HG02763 (cell line): ENCODE measurements at regions not wholly inside any gene's neighbourhood (a gene's known extent, or its start where the extent isn't known, plus 50 kb on each side); places are given as distances from the start of the nearest gene placed in this dataset.

Experiments
- ATAC-seq: cut with Tn5 transposase; IDR thresholded peaks from one replicate; pipeline ENCODE4 v1.9.1; 2021; ENCODE audit warnings: mild to moderate bottlenecking, moderate library complexity; ENCODE audit not compliant: unreplicated experiment

DNA sequence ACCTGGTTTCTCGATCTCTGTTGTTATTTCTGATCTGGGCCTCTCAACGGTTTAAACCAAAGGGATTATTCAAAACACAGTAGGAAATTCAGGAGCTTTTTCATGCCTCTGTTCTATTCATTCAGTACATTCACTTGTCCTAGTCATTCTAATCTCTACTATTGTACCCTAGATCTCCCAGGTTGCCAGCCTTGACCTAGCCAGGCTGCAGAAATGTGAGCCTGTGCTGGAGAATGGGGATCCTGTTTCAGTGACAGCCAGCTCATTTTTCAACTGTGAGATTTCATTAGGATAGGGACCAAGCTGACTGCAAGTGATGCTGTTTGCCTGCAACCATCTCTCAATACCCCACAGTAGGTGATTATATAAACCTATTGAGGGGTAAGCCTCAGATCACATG is 186.2 kb downstream of the CMPK2 start:
- no peak for ATAC-seq

DNA sequence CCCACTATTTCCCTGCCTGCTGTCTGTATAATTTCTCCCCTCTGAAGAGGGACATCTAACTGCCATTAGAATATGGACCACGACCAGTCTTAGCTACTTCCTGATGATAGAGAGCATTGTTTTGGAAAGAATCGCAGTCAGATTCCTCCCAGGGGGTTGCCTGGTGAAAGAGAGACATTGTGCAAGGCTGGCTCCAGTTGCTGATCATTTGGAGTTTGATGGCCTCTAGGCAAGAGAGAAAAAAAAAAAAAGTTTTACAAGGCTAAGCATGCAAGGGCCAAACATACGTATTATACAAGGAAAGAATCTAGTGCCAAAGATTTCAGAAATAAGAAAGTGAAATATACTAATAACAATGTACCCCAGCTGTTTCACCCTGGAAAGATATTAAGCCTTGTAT is 182.2 kb downstream of the CMPK2 start:
- no peak for ATAC-seq

DNA sequence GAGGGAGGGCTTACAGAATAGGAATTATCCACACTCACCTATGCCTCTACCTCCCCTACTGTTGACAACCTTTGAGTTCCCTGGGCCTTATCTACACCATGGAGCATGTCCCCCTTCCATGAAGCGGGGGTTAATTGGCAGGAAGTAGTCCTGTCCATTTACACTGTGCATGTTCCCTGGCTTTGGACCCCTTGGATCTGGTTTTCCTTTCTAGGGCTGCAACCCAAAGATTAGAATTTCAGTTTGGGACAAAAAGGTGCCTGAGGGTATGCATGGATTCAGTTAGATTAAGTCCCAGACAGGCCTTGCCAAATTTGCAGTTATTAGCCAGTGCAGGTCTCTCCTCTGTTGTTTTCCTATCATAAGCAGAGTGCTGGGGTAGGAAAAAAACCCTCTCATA is 180.3 kb downstream of the CMPK2 start:
- no peak for ATAC-seq

DNA sequence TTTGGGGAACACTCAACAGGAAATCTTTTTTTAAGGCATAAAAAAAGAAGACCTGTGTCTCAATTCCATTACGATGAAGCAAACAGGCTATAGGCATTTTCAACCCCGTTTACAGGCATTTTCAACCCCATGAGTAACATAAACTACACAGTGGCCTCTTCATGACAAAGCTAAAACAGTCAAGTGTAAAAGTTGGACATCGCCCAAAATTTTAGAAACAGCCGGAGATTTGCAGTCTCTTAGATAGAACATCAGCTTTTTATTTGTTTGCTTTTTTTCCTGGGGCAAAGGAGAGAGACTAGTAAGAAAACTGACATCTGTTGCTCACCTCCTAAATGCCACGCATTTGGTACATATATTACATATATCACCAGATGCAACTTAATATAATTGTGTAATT is 173.7 kb downstream of the CMPK2 start:
- no peak for ATAC-seq

DNA sequence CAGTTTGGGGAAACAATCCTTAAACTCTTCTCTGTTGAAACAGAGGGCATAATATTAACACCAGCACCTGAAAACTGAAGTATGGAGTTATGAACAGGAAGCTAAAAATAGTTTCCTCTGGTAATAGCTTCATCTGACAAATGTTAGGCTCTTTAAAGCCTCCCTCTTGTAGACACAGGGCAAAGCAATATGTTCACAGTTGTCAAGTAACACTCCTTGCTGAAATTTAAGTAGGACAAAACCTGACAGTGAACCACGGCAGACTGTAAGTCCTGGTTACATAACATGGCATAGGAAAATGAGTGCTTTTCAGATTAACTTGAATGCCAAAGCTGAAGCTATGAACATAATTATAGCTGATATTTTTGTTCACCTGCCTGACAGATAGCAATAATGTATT is 172.9 kb downstream of the CMPK2 start:
- no peak for ATAC-seq

DNA sequence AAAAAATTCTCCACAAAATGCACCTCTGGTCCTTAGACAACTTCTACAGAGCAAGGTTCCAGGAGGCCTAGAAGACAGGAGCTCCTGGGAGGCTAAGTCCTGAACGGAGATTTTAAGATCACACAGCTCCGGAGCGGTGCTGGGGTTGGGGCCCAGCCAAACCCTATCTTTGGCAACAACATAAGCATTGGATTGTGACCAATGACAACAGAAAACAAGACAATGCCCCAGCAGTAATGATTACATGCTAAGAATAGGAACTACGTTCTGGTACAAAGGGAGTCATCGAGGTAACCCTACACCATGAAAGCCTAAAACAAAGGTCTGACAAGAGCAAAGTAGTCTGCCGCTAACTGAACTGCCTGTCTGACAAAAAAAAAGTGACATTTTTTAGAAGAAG is 171.2 kb downstream of the CMPK2 start:
- no peak for ATAC-seq

DNA sequence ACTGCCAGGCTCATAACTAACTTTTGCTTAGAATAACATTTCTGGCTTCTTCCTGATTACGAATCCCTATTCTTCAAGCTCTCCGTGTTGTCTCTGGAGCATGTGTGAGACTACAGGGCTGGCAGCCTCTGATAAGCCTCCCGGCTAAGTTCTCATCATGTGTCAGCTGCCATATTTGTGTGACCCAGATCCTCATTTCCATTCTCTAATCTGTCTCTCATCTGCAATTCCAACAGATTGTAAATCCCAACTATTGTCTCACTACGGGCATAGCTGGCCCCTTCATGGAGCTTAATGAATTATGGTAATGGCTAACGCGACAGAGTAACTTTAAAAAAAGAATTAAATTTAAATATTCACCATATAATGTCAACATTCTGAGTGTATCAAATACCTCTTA is 165.4 kb downstream of the CMPK2 start:
- no peak for ATAC-seq

DNA sequence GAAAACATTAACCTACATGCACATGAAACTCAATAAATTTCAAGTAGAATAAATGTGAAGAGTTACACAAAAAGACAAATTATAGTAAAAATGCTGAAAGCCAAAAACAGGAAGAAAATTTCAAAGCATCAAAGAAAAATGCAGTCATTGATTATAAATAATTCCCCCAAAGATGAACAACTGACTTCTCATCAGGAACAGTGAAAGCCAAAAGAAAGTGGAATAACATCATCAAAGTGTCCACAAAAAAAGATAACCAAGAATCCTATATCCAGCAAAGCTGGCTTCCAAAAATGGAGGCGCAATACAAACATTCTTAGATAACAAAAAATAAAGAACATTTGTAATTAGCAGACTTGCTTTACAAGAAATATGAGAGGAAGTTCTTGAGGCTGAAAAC is 161.6 kb downstream of the CMPK2 start:
- ATAC-seq, result no peak

DNA sequence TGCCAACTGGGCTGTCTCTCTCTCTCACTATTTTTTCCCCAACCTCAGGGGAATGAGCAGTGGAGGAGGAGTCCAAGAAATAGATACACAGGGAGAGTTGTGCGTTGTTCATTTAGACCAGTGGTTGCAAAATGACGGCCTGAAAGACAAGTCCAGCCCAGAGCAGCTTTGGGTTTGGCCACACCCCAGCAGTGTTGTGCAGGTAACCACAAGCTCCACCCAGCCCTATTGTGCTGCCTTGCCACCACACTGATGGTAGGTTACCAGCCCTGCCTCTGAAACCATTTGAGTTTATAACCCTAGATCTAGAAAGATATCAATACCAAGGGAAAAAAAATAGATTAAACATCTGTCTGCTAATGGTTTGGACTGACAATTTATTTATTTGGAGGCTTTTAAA is 144.3 kb downstream of the CMPK2 start:
- no peak for ATAC-seq

DNA sequence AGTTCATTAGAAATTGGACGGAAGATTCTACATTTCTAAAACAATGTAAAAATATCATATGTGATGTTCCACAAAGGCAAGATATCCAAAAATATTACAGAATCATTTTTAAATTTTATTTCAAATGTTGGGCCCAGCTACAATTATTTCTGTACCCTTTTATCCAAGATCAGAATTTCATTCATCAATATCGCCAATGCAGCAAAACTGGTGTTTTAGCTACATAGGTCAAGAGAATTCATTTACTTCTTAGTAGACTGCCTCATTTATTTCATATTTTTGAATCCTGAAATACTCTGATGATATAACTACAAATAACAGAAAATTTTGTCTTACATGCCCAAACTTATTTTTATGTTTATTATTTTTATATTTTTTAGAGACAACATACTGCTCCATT is 143.1 kb downstream of the CMPK2 start:
- ATAC-seq, result no peak

DNA sequence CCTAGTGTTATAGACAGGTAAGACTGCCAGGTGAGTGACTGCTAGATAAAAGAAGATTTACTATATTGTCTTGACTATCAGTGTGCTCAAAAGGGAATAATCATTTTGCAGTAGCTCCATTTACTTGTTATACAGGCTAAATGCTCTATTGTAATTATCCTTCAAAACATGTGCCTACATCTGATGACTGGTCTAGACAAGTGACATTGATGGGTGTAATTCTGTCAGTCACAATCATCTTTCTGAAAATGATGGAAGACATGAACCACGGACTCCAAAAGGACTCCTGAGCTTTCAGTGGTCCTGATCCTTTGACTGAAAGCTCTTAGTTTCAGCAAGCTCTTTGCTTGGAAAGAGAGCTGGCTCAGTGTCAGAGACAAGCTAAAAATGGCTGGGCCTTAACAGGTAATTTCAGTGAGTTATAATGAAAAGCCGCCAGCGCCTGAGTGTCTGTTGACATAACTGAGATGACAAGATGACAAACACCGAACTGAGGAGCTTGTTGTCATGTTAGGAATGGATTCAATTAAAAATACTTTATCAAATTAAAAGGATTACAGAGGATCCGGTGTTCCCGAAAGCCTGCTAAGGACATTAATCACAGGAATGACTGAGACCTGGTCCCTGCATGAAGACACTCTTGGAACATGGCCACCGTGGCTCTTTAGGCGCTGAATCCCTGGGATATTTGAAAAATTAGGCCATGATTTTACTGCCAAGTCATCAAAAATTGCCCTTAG is 141.7 kb downstream of the CMPK2 start:
- ATAC-seq, result no peak

DNA sequence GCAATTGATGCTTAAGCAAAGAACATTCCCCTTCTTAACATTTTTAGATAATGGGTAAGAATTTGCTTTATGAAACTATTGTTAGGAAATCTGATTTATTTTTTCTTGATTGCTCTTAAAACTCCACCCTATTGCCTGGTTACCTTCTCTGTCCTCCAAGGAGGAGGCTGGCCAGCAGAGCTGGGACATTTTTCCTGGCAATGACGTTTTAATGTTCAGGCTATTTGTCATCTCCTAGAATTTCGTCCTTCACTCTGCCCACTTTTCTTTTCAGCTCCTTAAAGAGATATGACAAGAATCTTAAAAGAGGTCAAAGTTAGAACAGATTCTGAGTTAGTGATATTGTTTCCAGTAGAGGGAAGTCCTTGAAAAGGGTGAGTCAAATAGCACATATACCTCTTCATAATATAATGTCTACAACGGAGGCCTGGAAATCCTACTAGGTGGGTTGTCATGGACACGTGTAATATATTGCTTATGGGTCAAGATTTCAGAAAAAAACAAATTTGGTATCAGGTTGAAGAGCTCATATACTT is 141.0 kb downstream of the CMPK2 start:
- ATAC-seq, result no peak

DNA sequence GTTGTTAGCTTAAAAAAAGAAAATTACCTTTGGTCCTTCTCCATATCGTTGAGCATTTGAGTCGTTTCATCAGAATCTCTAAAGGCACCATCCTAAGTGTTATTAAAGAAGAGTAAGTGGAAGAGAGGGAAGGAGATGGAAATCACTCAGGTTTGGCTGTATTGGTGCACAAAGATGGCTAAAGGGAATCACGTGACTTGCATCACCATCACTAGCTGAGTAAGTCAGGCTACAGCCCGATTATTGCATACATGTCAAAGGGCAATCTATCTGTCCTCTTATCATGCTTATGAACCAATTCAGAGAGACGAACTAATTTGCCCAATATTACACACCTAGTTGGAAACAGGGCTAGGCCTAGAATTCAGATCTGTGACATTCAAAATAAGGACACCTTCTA is 137.6 kb downstream of the CMPK2 start:
- ATAC-seq, result no peak

DNA sequence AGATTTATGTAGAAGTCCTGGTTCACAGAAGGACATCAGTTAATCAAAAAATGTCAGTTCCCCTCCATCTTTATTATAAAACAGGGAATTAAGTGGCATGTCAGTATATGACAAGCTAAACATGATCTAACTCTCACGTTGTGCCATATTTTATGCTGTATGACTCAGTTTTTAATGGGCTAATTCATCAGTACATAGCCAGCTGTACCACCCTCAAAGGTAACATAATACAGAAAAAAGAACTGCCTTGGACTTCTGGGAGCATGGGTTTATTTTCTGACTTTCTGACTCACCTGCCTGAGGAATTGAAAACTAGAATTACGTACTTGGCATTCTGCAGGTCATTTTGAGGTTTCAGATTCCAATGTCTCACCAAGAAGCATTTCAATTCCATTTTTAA is 135.7 kb downstream of the CMPK2 start:
- no peak for ATAC-seq

DNA sequence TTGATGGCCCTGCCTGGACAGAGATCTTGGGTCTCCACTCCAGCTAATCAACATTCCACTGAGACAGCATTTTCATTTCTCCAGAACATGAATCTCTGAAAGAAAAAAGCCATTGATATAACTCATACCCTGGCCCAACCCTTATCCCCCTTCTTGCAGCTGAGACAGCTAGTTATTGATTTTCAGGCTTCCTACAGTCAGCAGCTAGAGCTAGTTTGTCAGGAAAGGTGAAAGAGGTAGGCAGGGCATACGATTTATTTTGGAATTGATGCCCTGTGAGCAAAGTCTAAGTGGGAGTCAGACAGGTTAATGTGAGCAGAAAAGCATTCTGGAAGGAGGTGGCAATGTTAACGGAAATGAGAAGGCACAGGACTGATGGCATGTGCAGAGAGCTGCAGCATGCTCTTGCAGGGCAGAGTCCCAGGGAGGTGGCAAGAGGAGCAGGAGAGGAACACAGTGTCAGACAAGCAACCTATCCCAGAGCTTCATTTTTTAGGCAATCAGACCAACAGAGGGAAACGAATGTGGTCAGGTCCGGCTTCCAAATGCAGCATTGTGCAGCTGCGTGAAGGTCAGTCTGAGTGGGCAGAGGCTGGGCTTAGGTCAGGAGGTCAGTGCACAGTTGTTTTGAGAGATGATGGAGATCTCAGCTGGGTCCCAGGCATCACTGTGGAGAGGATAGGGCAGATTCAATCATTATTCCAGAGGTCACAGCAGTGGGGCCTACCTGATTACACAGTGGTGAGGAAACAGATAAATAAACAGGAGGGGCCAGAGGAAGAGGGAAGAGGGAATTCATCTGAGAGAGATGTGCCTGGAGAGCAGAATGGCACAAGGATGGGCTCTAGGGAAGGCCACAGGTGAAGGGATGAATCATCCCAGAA is 134.8 kb downstream of the CMPK2 start:
- ATAC-seq, result no peak

DNA sequence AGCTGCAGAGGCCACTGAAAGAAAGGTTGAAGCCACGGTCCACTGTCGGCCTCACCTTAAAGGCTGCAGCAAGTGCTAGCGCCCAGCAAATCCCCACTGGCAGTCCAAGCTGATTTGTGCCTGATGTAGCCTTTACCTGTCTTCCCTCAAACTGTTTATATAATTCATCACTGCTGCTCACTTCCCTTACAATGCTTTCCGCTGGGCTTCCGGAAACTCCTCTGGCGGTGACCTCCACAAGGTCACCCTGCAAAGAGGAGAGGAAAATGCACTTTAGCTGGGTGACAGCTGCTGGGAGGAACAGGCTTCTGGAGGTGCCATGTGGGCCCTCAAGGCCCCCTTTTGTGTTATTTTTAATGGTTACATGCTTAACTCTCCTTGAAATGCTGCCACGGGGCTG is 126.2 kb downstream of the CMPK2 start:
- no peak for ATAC-seq

DNA sequence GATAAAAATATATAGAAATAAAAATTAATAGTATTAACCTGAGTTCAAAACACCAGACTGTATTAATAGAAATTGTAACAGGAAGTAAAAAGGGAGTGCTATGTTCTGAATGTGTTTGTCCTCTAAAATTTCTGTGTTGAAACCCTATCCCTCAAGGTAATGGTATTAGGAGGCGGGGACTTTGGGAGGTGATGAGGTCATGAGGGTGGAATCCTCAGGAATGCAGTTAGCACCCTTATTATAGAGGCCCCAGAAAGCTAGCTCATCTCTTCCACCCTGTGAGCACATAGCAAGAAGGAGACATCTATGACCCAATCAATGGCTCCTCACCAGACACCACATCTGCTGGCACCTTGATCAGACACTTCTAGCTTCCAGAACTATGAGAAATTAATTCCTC is 124.5 kb downstream of the CMPK2 start:
- no peak for ATAC-seq

DNA sequence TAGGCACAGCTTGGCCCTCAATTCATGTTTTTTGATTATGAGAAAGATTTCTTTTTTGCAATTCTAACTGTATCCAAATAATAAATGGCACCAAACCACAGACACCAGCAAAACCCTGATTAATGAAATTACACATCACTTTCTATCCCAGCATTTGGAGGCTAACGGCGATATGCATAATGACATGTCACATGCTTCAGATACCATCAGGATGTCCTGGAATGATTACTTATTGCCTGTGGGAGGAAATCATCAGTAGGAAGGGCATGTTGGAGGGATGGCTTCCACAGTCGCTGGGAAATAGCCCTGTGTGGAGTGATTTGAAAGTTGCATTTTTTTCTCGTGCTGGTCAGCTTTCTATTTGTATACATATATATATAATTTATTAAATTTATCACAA is 121.7 kb downstream of the CMPK2 start:
- no peak for ATAC-seq

DNA sequence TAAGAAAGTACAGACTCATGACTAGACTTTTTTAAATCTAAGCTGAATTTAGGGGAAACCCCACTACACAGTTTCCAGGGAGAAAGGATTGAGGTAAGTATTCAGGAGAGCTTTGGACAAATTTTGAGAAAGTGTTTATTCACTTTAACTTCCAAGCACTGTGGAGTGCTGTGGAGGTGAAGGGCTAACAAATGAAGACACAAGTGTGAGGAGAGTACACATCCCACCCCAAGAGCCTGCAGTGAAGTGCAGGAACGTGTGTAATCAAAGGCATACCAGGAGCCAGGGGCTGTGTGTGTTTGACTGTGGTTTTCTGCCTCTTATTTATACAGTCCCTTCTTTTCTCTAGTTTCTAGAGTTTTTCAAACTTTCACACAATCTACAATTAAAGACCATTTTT is 118.3 kb downstream of the CMPK2 start:
- no peak for ATAC-seq

DNA sequence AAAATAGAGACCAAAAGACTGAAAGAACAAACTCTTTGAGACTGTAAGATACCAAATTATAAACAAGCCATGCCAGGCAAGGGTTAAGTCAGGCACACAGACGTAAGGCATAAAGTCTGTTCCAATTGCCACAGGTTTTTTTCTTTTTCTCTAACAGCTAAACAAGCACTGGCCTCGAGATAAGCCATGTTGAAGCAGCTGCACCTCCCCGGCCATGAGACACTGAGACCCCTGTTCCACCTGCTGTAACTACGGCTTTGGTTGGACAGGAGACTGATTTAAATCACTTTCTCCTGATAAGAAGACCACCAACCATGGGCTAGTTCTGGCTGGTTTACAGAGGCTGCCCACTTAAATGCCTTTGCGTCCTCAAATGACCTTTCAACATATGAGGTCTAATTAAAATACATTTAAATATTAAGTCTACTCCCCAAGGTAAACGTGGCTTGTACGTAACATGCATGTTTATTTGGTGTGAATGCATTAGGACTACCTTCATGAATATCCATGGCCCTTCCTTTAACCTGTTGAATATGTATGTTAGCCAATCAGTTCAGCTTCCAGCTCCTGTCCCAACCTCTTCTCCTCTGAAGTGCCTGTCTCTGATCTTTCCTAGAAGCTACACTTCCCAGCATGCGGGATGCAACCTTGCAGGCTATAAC is 117.2 kb downstream of the CMPK2 start:
- no peak for ATAC-seq

DNA sequence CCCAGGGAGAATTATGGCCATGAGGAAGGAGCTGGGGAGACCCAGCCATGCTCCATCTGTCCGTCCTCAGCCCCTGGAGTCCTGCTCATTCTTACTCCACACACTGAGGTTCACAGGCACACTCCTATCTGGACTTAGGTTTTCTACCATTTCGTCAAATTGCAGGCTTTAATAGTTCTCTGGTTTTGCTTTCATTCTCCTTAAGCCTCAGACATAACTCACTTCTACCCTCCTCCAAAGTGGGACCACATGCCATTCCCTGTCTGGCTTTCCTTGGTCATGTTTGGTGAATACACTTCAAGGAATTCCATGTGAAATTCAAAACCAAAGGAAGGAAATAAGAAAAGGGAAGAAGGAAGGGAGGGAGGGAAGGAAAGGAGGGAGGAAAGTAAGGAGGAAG is 115.7 kb downstream of the CMPK2 start:
- no peak for ATAC-seq
